PC-3 (cell line): ENCODE measurements at regions not wholly inside any gene's neighbourhood (a gene's known extent, or its start where the extent isn't known, plus 50 kb on each side); places are given as distances from the start of the nearest gene placed in this dataset.

Experiments
- ATAC-seq: fragments of 200-7000 bp; cut with Tn5 transposase; 2 replicates; pipeline ENCODE4 v1.9.1; 2020; ENCODE audit warnings: mild to moderate bottlenecking, moderate library complexity
- BruUV-seq: library from RNA; stranded (reverse); fragments of 400-500 nt; replicated peaks from 2 replicates; lab custom pipeline; 2021; lab: Mats Ljungman, UMichigan
- CTCF ChIA-PET: fragments of 300-600 bp; sonication (Branson Sonifier 250); formaldehyde crosslinking; loops from one replicate; lab custom pipeline; 2022; ENCODE audit warnings: antibody characterized with exemption; lab: Charles Lee
- POLR2A ChIA-PET: fragments of 300-600 bp; sonication (Branson Sonifier 250); formaldehyde crosslinking; loops from one replicate; lab custom pipeline; 2022; ENCODE audit warnings: antibody characterized with exemption; ENCODE audit not compliant: unreplicated experiment; lab: Charles Lee
- DNase-seq: peaks from one replicate; pipeline ENCODE4 v3.0.0-alpha.2; 2015
- H2AFZ ChIP-seq: fragments of 300-600 bp; sonication (generic); 2 replicates; pipeline ENCODE4 v1.6.0; 2016; ENCODE audit warnings: antibody characterized with exemption, low read length
- H3F3A ChIP-seq: fragments of 300-600 bp; sonication (generic); one replicate; pipeline ENCODE4 v1.6.0; 2017; ENCODE audit warnings: antibody characterized with exemption, low read length, control low read depth, mild to moderate bottlenecking; ENCODE audit not compliant: unreplicated experiment
- H3K27ac ChIP-seq: fragments of 300-600 bp; sonication (generic); 2 replicates; pipeline ENCODE4 v1.5.1; 2016; ENCODE audit warnings: mild to moderate bottlenecking, low read length
- H3K27me3 ChIP-seq: fragments of 300-600 bp; sonication (generic); 2 replicates; pipeline ENCODE4 v1.6.1; 2016; ENCODE audit warnings: low read length, mixed read lengths
- H3K36me3 ChIP-seq: fragments of 300-600 bp; sonication (generic); 2 replicates; pipeline ENCODE4 v1.6.1; 2016; ENCODE audit warnings: low read depth, mixed run types, low read length, mixed read lengths
- H3K4me1 ChIP-seq: fragments of 300-600 bp; sonication (generic); 2 replicates; pipeline ENCODE4 v1.5.1; 2016; ENCODE audit warnings: low read length; ENCODE audit not compliant: insufficient read depth
- H3K4me2 ChIP-seq: fragments of 300-600 bp; sonication (generic); 2 replicates; pipeline ENCODE4 v1.6.0; 2016; ENCODE audit warnings: low read length
- H3K4me3 ChIP-seq: fragments of 300-600 bp; sonication (generic); 2 replicates; pipeline ENCODE4 v1.5.1; 2016; ENCODE audit warnings: mild to moderate bottlenecking, low read length, mixed read lengths
- H3K79me2 ChIP-seq: fragments of 300-600 bp; sonication (generic); 2 replicates; pipeline ENCODE4 v1.6.1; 2017; ENCODE audit warnings: low read length, mixed read lengths
- H3K9ac ChIP-seq: fragments of 300-600 bp; sonication (generic); 2 replicates; pipeline ENCODE4 v1.6.0; 2016; ENCODE audit warnings: mild to moderate bottlenecking, low read length
- H3K9me2 ChIP-seq: fragments of 300-600 bp; sonication (generic); replicated peaks from 2 replicates; pipeline ENCODE4 v1.6.1; 2016; ENCODE audit warnings: mixed run types, low read length, mixed read lengths
- H3K9me3 ChIP-seq: fragments of 300-600 bp; sonication (generic); 2 replicates; pipeline ENCODE4 v1.6.1; 2016; ENCODE audit warnings: low read length, mixed read lengths
- H4K20me1 ChIP-seq: fragments of 300-600 bp; sonication (generic); 2 replicates; pipeline ENCODE4 v1.6.1; 2016; ENCODE audit warnings: low read length, mixed read lengths
- CTCF ChIP-seq: fragments of 300-600 bp; sonication (generic); conservative IDR thresholded peaks from 2 replicates; pipeline ENCODE4 v1.5.1; 2017; ENCODE audit warnings: antibody characterized with exemption, low read depth, mild to moderate bottlenecking, low read length
- EZH2 ChIP-seq: fragments of 300-600 bp; sonication (generic); IDR thresholded peaks from one replicate; pipeline ENCODE4 v1.6.1; 2017; ENCODE audit warnings: antibody characterized with exemption, mild to moderate bottlenecking, low read length; ENCODE audit not compliant: unreplicated experiment
- EZH2phosphoT487 ChIP-seq: fragments of 300-600 bp; sonication (generic); IDR thresholded peaks from 2 replicates; pipeline ENCODE4 v1.6.1; 2018; ENCODE audit warnings: mild to moderate bottlenecking, antibody characterized with exemption, low read length, borderline replicate concordance
- intact Hi-C: fragments of 100-400 bp; cut with micrococcal nuclease; formaldehyde crosslinking; loops from 2 replicates; pipeline ENCODE4 v1.9.0; 2023

- H3K9ac ChIP-seq = no peak overlapping the region
- H3K9me3 ChIP-seq = no peaks in the 10 kb centered on the region
- H3K4me3 ChIP-seq = no peak overlapping the region
- no peak overlapping the region for H3K27ac ChIP-seq
- no peaks in the 10 kb centered on the region for H3K36me3 ChIP-seq
- no peaks in the 10 kb centered on the region for H3K9me2 ChIP-seq
- ATAC-seq = no peak
- H3K27me3 ChIP-seq = no peaks in the 10 kb centered on the region
- TF ChIP-seq EZH2phosphoT487 (no peak), EZH2 (no peak), CTCF (no peak)
- DNase-seq = no peak
- POLR2A ChIA-PET = no interaction called here
- intact Hi-C loops = no loop called here
- no peaks in the 10 kb centered on the region for H3K79me2 ChIP-seq
- H2AFZ ChIP-seq = no peak overlapping the region
- no peak overlapping the region for H3K4me2 ChIP-seq
- no TSS peak for BruUV-seq
- no peaks in the 10 kb centered on the region for H3K4me1 ChIP-seq
- H3F3A ChIP-seq = no peaks in the 10 kb centered on the region
- H4K20me1 ChIP-seq = no peaks in the 10 kb centered on the region
- CTCF ChIA-PET = no interaction called here
Measured at GRCh38 chr2:238698072-238698352, 149.9 kb upstream of the TWIST2 start.

DNA sequence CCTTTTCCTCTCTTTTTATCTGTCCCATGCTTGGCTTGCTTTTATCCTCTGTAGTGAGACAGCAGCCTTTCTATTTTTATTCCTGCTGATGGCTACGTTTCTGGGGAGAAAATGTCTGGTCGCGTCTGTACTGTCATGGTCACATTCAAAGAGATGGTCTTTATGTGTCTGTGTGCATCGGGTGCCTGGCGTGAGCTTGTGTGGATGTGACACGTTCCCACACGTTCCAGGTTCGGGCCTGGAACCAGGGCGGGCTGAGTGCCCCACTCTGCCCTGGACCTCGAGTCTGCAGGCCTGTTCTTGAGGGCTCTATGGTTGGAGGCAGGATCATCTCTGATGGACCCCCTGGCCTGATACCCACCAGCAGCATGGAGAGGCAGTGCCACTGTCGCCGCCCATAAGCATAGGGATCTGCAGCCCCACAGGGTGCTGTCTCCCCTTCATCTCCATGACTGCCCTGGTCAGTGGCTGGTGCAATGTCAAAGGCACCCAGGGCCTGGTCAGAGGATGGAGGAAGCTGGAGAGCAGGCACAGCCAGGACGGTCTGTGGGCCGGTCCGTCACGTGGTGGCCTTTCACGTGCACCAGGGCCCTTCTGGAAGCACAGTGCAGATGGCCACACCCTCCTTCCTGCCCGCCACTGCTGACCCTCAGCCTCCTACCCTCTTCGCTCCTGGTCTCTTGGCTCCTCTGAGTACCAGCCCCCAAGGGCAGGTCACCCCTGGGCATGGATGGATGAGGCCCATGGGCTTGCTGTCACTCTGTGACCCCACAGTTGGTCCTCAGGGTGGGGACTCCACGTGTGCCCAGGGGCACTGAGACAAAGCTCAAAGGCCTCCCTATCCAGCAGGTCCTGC, 149.2 kb upstream of the TWIST2 start:
- H3K4me1 ChIP-seq = no peaks in the 10 kb centered on the region
- CTCF ChIA-PET = no interaction called here
- ATAC-seq (no peak), DNase-seq (no peak)
- no peak overlapping the region for H2AFZ ChIP-seq
- no peak overlapping the region for H3K4me3 ChIP-seq
- H3K79me2 ChIP-seq = no peaks in the 10 kb centered on the region
- no peaks in the 10 kb centered on the region for H4K20me1 ChIP-seq
- intact Hi-C loops = no loop called here
- no peak overlapping the region for H3K27ac ChIP-seq
- TF ChIP-seq EZH2 (no peak), EZH2phosphoT487 (no peak), CTCF (no peak)
- no peaks in the 10 kb centered on the region for H3F3A ChIP-seq
- H3K36me3 ChIP-seq = no peaks in the 10 kb centered on the region
- no peak overlapping the region for H3K4me2 ChIP-seq
- no TSS peak for BruUV-seq
- H3K9me2 ChIP-seq = no peaks in the 10 kb centered on the region
- POLR2A ChIA-PET = no interaction called here
- no peaks in the 10 kb centered on the region for H3K27me3 ChIP-seq
- H3K9me3 ChIP-seq = no peaks in the 10 kb centered on the region
- no peak overlapping the region for H3K9ac ChIP-seq

GRCh38 chr2:238699307-238700116, 148.4 kb upstream of the TWIST2 start:
- H3F3A ChIP-seq = no peaks in the 10 kb centered on the region
- H3K9me3 ChIP-seq = no peaks in the 10 kb centered on the region
- H3K9me2 ChIP-seq = no peaks in the 10 kb centered on the region
- H3K9ac ChIP-seq = no peak overlapping the region
- no peak overlapping the region for H3K27ac ChIP-seq
- H3K4me1 ChIP-seq = no peaks in the 10 kb centered on the region
- H3K4me2 ChIP-seq = no peak overlapping the region
- no peaks in the 10 kb centered on the region for H3K36me3 ChIP-seq
- BruUV-seq = no TSS peak
- ATAC-seq = no peak
- intact Hi-C loops = no loop called here
- no peaks in the 10 kb centered on the region for H3K79me2 ChIP-seq
- H3K27me3 ChIP-seq = no peaks in the 10 kb centered on the region
- CTCF ChIA-PET = no interaction called here
- no peak for DNase-seq
- TF ChIP-seq EZH2 (no peak), EZH2phosphoT487 (no peak), CTCF (no peak)
- H2AFZ ChIP-seq = no peak overlapping the region
- H3K4me3 ChIP-seq = no peak overlapping the region
- H4K20me1 ChIP-seq = no peaks in the 10 kb centered on the region
- POLR2A ChIA-PET = no interaction called here
